Duodenal mucosa (tissue), 2 donors: ENCODE measurements at regions not wholly inside any gene's neighbourhood (a gene's known extent, or its start where the extent isn't known, plus 50 kb on each side); places are given as distances from the start of the nearest gene placed in this dataset.

ENCODE experiments used
- H3K27ac ChIP-seq: one replicate; pipeline ENCODE4 v1.7.0; 2013; ENCODE audit warnings: low read depth, low read length
- H3K27me3 ChIP-seq, 2 donors: one replicate each; pipeline ENCODE4 v1.7.0; 2013; ENCODE audit warnings: low read length in 2 of 2, control low read depth in 1 of 2; ENCODE audit not compliant: insufficient read depth in 2 of 2, control insufficient read depth in 1 of 2
- H3K36me3 ChIP-seq, 2 donors: one replicate each; pipeline ENCODE4 v1.7.0; 2013; ENCODE audit warnings: low read length in 2 of 2, control low read depth in 1 of 2; ENCODE audit not compliant: insufficient read depth in 2 of 2, control insufficient read depth in 1 of 2
- H3K4me1 ChIP-seq, 2 donors: one replicate each; pipeline ENCODE4 v1.7.0; 2013; ENCODE audit warnings: low read length in 2 of 2, control low read depth in 1 of 2; ENCODE audit not compliant: insufficient read depth in 2 of 2, control insufficient read depth in 1 of 2
- H3K4me3 ChIP-seq, 2 donors: one replicate each; pipeline ENCODE4 v1.7.0; 2013; ENCODE audit warnings: low read length in 2 of 2, low read depth in 1 of 2
- H3K9ac ChIP-seq, 2 donors: one replicate each; pipeline ENCODE4 v1.7.0; 2013; ENCODE audit warnings: low read length in 2 of 2, low read depth in 1 of 2
- H3K9me3 ChIP-seq, 2 donors: one replicate each; pipeline ENCODE4 v1.7.0; 2013; ENCODE audit warnings: low read length in 2 of 2, control low read depth in 1 of 2; ENCODE audit not compliant: control insufficient read depth in 1 of 2

- no peaks in the 10 kb centered on the region for H3K27me3 ChIP-seq
- H3K4me1 ChIP-seq = no peaks in the 10 kb centered on the region
- no peak overlapping the region for H3K4me3 ChIP-seq
- H3K9me3 ChIP-seq = peaks cover 5 to 9% of the 10 kb centered on the region in 2 donors
- H3K9ac ChIP-seq = no peak overlapping the region
- H3K36me3 ChIP-seq = no peaks in the 10 kb centered on the region
- H3K27ac ChIP-seq = no peak overlapping the region
These were observed 478.9 kb upstream of the LMO3 start for GRCh38 chr12:17084831-17085230.

- H3K9me3 ChIP-seq = peaks cover 0 to 3% of the 10 kb centered on the region in 2 donors
- no peak overlapping the region for H3K9ac ChIP-seq
- H3K4me3 ChIP-seq = no peak overlapping the region
- H3K36me3 ChIP-seq = no peaks in the 10 kb centered on the region
- H3K27ac ChIP-seq = no peak overlapping the region
- no peaks in the 10 kb centered on the region for H3K27me3 ChIP-seq
- H3K4me1 ChIP-seq = no peaks in the 10 kb centered on the region
These were observed 473.4 kb upstream of the LMO3 start for GRCh38 chr12:17079251-17079909.

GRCh38 chr12:17077594-17077993 lies 471.6 kb upstream of the LMO3 start:
- Histone ChIP-seq H3K4me3 (no peak overlapping the region), H3K4me1 (no peaks in the 10 kb centered on the region), H3K27me3 (no peaks in the 10 kb centered on the region), H3K27ac (no peak overlapping the region), H3K9ac (no peak overlapping the region), H3K9me3 (peaks cover 0 to 3% of the 10 kb centered on the region in 2 donors), H3K36me3 (no peaks in the 10 kb centered on the region)

- Histone ChIP-seq H3K27ac (no peak overlapping the region), H3K9ac (no peak overlapping the region), H3K4me1 (no peaks in the 10 kb centered on the region), H3K27me3 (no peaks in the 10 kb centered on the region), H3K9me3 (peaks cover 0 to 3% of the 10 kb centered on the region in 2 donors), H3K36me3 (no peaks in the 10 kb centered on the region), H3K4me3 (no peak overlapping the region)
These were observed 470.8 kb upstream of the LMO3 start for GRCh38 chr12:17076811-17077210.

GRCh38 chr12:17076028-17076744 lies 470.2 kb upstream of the LMO3 start:
- H3K27ac ChIP-seq = no peak overlapping the region
- H3K4me1 ChIP-seq = no peaks in the 10 kb centered on the region
- H3K36me3 ChIP-seq = no peaks in the 10 kb centered on the region
- H3K27me3 ChIP-seq = no peaks in the 10 kb centered on the region
- no peaks in the 10 kb centered on the region for H3K9me3 ChIP-seq
- no peak overlapping the region for H3K4me3 ChIP-seq
- H3K9ac ChIP-seq = no peak overlapping the region

GRCh38 chr12:17064834-17065233 lies 458.9 kb upstream of the LMO3 start:
- H3K9ac ChIP-seq = no peak overlapping the region
- no peak overlapping the region for H3K27ac ChIP-seq
- no peaks in the 10 kb centered on the region for H3K36me3 ChIP-seq
- H3K4me1 ChIP-seq = no peaks in the 10 kb centered on the region
- no peak overlapping the region for H3K4me3 ChIP-seq
- peaks cover 0 to 6% of the 10 kb centered on the region in 2 donors for H3K9me3 ChIP-seq
- no peaks in the 10 kb centered on the region for H3K27me3 ChIP-seq

- H3K4me3 ChIP-seq = no peak overlapping the region
- H3K27me3 ChIP-seq = no peaks in the 10 kb centered on the region
- H3K9me3 ChIP-seq = peaks cover 0 to 13% of the 10 kb centered on the region in 2 donors
- H3K9ac ChIP-seq = no peak overlapping the region
- H3K27ac ChIP-seq = no peak overlapping the region
- no peaks in the 10 kb centered on the region for H3K36me3 ChIP-seq
- H3K4me1 ChIP-seq = no peaks in the 10 kb centered on the region
These were observed 456.5 kb upstream of the LMO3 start for GRCh38 chr12:17062267-17063036.

- Histone ChIP-seq H3K9ac (no peak overlapping the region), H3K4me1 (no peaks in the 10 kb centered on the region), H3K9me3 (peaks cover under 1 to 13% of the 10 kb centered on the region in 2 donors), H3K4me3 (no peak overlapping the region), H3K27me3 (no peaks in the 10 kb centered on the region), H3K36me3 (no peaks in the 10 kb centered on the region), H3K27ac (no peak overlapping the region)
These were observed 454.3 kb upstream of the LMO3 start for GRCh38 chr12:17060260-17060659.

GRCh38 chr12:17056546-17056945 lies 450.6 kb upstream of the LMO3 start:
- no peak overlapping the region for H3K9ac ChIP-seq
- no peaks in the 10 kb centered on the region for H3K27me3 ChIP-seq
- no peaks in the 10 kb centered on the region for H3K36me3 ChIP-seq
- H3K27ac ChIP-seq = no peak overlapping the region
- H3K4me1 ChIP-seq = no peaks in the 10 kb centered on the region
- H3K9me3 ChIP-seq = peaks cover 2 to 13% of the 10 kb centered on the region in 2 donors
- no peak overlapping the region for H3K4me3 ChIP-seq

GRCh38 chr12:17038923-17039322 lies 433.0 kb upstream of the LMO3 start:
- H3K4me3 ChIP-seq = no peak overlapping the region
- no peak overlapping the region for H3K27ac ChIP-seq
- H3K9ac ChIP-seq = no peak overlapping the region
- H3K36me3 ChIP-seq = no peaks in the 10 kb centered on the region
- H3K27me3 ChIP-seq = no peaks in the 10 kb centered on the region
- H3K4me1 ChIP-seq = no peaks in the 10 kb centered on the region
- no peaks in the 10 kb centered on the region for H3K9me3 ChIP-seq
